GM13977 (cell line): ENCODE measurements at regions not wholly inside any gene's neighbourhood (a gene's known extent, or its start where the extent isn't known, plus 50 kb on each side); places are given as distances from the start of the nearest gene placed in this dataset.

ENCODE experiments used
- DNase-seq: peaks from one replicate; pipeline ENCODE4 v3.0.0; 2012; ENCODE audit warnings: low spot score
- in situ Hi-C: fragments of 300-500 bp; cut with MboI; formaldehyde crosslinking; loops from one replicate; pipeline ENCODE4 v1.12.0; 2022; ENCODE audit warnings: low sequenced_read_pairs, low pct_unique_long_range_greater_than_20kb, mixed read lengths, inconsistent platforms; ENCODE audit not compliant: unreplicated experiment
- TF ChIP-seq, protein P1 (sequence below): IDR thresholded peaks from 2 replicates; pipeline ENCODE4 v1.5.1; 2012; ENCODE audit warnings: mild to moderate bottlenecking, control low read depth; ENCODE audit not compliant: insufficient read depth; ENCODE audit errors: extremely low read depth, missing control alignments

DNA sequence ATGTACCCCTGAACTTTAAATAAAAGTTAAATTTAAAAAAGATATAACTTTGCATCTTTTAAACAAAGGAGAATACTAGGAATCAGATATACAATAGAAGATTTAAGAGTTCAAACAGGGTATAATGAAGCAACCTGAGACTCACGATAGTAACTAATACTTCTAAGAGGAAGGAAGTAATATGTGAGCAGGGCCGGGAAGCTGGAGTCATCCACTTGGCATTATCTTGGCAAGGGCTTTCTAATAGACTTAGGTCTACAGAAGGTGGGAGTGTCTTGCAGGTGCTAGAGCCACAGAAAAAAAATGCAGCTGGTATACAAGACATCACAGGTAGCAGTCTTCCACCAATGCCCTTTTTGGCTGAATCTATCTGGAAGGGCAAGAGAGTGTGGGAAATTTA lies 231.9 kb downstream of the KCTD12 start:
- TF ChIP-seq, protein P1, sequence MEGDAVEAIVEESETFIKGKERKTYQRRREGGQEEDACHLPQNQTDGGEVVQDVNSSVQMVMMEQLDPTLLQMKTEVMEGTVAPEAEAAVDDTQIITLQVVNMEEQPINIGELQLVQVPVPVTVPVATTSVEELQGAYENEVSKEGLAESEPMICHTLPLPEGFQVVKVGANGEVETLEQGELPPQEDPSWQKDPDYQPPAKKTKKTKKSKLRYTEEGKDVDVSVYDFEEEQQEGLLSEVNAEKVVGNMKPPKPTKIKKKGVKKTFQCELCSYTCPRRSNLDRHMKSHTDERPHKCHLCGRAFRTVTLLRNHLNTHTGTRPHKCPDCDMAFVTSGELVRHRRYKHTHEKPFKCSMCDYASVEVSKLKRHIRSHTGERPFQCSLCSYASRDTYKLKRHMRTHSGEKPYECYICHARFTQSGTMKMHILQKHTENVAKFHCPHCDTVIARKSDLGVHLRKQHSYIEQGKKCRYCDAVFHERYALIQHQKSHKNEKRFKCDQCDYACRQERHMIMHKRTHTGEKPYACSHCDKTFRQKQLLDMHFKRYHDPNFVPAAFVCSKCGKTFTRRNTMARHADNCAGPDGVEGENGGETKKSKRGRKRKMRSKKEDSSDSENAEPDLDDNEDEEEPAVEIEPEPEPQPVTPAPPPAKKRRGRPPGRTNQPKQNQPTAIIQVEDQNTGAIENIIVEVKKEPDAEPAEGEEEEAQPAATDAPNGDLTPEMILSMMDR, result no peak
- in situ Hi-C loops, result no loop called here
- DNase-seq, result no peak

DNA sequence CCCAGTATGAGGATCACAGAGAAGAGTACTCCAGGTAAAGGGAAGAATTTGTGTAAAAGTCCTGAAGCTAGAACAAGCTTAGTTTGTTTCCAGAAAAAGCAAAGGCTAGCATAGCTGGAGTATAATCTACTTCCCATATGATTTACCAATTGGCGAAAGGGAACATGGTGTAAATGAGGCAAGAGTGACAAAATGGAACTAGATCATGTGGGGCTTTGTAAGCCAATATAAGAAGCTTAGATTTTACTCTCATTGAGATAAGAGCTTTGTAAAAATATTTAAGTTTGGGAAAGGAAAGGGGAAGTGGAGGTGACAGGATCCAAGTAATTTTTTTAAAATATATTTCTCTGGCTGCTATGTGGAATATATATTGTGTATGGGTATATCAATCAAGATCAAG lies 234.9 kb downstream of the KCTD12 start:
- TF ChIP-seq, protein P1, result no peak
- in situ Hi-C loops, result no loop called here
- no peak for DNase-seq

DNA sequence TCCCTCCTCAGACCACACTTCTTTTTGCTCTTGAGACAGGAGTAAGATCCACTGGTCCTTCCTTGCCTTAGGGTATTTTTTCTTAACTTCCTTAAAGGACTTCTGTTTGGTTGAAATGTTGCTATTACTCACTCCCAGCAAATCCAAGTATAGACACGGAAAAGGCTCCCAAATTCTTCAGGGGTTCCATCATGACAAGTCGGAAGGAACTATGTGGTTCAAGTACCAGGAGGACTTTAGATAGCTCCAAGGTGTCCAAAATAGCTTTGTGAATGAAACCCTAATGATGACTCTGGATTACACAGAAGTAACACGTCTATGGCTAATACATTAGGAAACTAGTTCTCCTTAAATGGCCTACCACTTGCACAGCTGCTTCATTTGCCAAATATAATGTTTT lies 238.7 kb downstream of the KCTD12 start:
- TF ChIP-seq, protein P1, result no peak
- in situ Hi-C loops, result no loop called here
- DNase-seq, result no peak

GRCh38 chr13:76646946-76647345 lies 239.3 kb downstream of the KCTD12 start:
- DNase-seq, result no peak

DNA sequence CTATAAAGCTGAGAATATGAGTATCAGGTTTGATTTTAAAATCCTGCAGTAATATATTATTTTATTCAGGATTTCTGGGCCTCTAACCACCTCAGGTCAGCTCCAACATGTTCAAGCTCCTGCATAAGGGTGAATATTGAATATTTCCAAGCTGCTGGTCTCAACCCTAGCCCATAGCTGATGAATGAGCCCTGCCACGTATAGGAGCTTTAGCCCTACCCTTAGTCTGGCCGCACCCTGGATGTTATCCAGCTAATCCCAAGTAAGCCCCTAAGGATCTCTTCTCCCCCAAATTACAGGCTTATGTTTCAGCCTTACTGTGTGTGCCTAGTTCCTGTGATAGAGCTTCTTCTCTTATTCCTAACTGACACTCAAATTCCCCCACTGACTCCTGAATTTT lies 240.6 kb downstream of the KCTD12 start:
- in situ Hi-C loops, result no loop called here
- TF ChIP-seq, protein P1, result no peak
- DNase-seq, result no peak

More at GRCh38 chr13:76646946-76647345, 239.3 kb downstream of the KCTD12 start:
- TF ChIP-seq, protein P1, result no peak
- in situ Hi-C loops, result no loop called here

- TF ChIP-seq, protein P1, result no peak
- DNase-seq, result no peak
- in situ Hi-C loops, result no loop called here
Observed at GRCh38 chr13:76644906-76645305, 241.3 kb downstream of the KCTD12 start.

- in situ Hi-C loops, result no loop called here
- no peak for DNase-seq
- TF ChIP-seq, protein P1, result no peak
Observed at GRCh38 chr13:76643596-76643995, 242.6 kb downstream of the KCTD12 start.
